ENCODE measurements at regions not wholly inside any gene's neighbourhood (a gene's known extent, or its start where the extent isn't known, plus 50 kb on each side); places are given as distances from the start of the nearest gene placed in this dataset.

- Histone ChIP-seq H3K4me2 (ENCODE audit: control insufficient read depth, extremely low read depth, insufficient read depth, low read depth, low read length) (no peak overlapping the region), H3K4me3 (ENCODE audit: control insufficient read depth in 2 of 3, extremely low read depth in 1 of 3, insufficient read depth in 2 of 3, low read depth in 1 of 3, low read length in 3 of 3) (no peak overlapping the region), H3K36me3 (ENCODE audit: control insufficient read depth in 2 of 2, extremely low read depth in 1 of 2, insufficient read depth in 2 of 2, low read length in 2 of 2) (no peaks in the 10 kb centered on the region), H3K9me1 (ENCODE audit: control insufficient read depth, extremely low read depth, insufficient read depth, low read length) (no peaks in the 10 kb centered on the region), H3K9ac (ENCODE audit: control insufficient read depth, extremely low read depth, insufficient read depth, low read length) (no peak overlapping the region), H4K20me1 (ENCODE audit: control insufficient read depth, extremely low read depth, insufficient read depth, low read length) (no peaks in the 10 kb centered on the region), H3K27ac (ENCODE audit: control insufficient read depth, insufficient read depth, low read length) (no peak overlapping the region), H3K4me1 (ENCODE audit: control insufficient read depth, extremely low read depth, insufficient read depth, low read length) (no peaks in the 10 kb centered on the region), H3K27me3 (ENCODE audit: control insufficient read depth, extremely low read depth, insufficient read depth, low read length) (no peaks in the 10 kb centered on the region), H2AFZ (ENCODE audit: control insufficient read depth, low read length) (no peak overlapping the region), H3K9me3 (ENCODE audit: control insufficient read depth, low read depth, low read length) (no peaks in the 10 kb centered on the region), H3K79me2 (ENCODE audit: control insufficient read depth, insufficient read depth, low read length) (no peaks in the 10 kb centered on the region)
- dilution Hi-C loops (cut with MboI; ENCODE audit: extremely low pct_ligation_motif_present, low sequenced_read_pairs), result no loop called here
- no peak for DNase-seq (ENCODE audit: low read depth, low spot score)
- TF ChIP-seq CTCF (optimal IDR thresholded peaks at IDR 0.05 in 1 of 3, IDR thresholded peaks at IDR 0.05 in 1 of 3, conservative IDR thresholded peaks at IDR 0.05 in 1 of 3; ENCODE audit: extremely low read depth in 1 of 3, insufficient read depth in 2 of 3, low read length in 3 of 3), result no peak
- no peak for TF ChIP-seq EZH2 (IDR thresholded peaks at IDR 0.05; ENCODE audit: low read length)
- FAIRE-seq, result no peak
These were observed 760.7 kb upstream of the PCDH9 start for GRCh38 chr13:67990868-67991267.

GRCh38 chr13:67986234-67986633 is 756.1 kb upstream of the PCDH9 start:
- FAIRE-seq, result no peak
- dilution Hi-C loops (cut with MboI; ENCODE audit: extremely low pct_ligation_motif_present, low sequenced_read_pairs), result no loop called here

More at GRCh38 chr13:67986234-67986633, 756.1 kb upstream of the PCDH9 start:
- Histone ChIP-seq H3K9me3 (ENCODE audit: control insufficient read depth, low read depth, low read length) (no peaks in the 10 kb centered on the region), H3K4me2 (ENCODE audit: control insufficient read depth, extremely low read depth, insufficient read depth, low read depth, low read length) (no peak overlapping the region), H3K9me1 (ENCODE audit: control insufficient read depth, extremely low read depth, insufficient read depth, low read length) (no peaks in the 10 kb centered on the region), H4K20me1 (ENCODE audit: control insufficient read depth, extremely low read depth, insufficient read depth, low read length) (no peaks in the 10 kb centered on the region), H3K9ac (ENCODE audit: control insufficient read depth, extremely low read depth, insufficient read depth, low read length) (no peak overlapping the region), H2AFZ (ENCODE audit: control insufficient read depth, low read length) (no peak overlapping the region), H3K27me3 (ENCODE audit: control insufficient read depth, extremely low read depth, insufficient read depth, low read length) (no peaks in the 10 kb centered on the region), H3K4me1 (ENCODE audit: control insufficient read depth, extremely low read depth, insufficient read depth, low read length) (no peaks in the 10 kb centered on the region), H3K79me2 (ENCODE audit: control insufficient read depth, insufficient read depth, low read length) (no peaks in the 10 kb centered on the region), H3K27ac (ENCODE audit: control insufficient read depth, insufficient read depth, low read length) (no peak overlapping the region), H3K4me3 (ENCODE audit: control insufficient read depth in 2 of 3, extremely low read depth in 1 of 3, insufficient read depth in 2 of 3, low read depth in 1 of 3, low read length in 3 of 3) (no peak overlapping the region), H3K36me3 (ENCODE audit: control insufficient read depth in 2 of 2, extremely low read depth in 1 of 2, insufficient read depth in 2 of 2, low read length in 2 of 2) (no peaks in the 10 kb centered on the region)
- DNase-seq (ENCODE audit: low read depth, low spot score), result no peak
- TF ChIP-seq EZH2 (IDR thresholded peaks at IDR 0.05; ENCODE audit: low read length) (no peak), CTCF (optimal IDR thresholded peaks at IDR 0.05 in 1 of 3, IDR thresholded peaks at IDR 0.05 in 1 of 3, conservative IDR thresholded peaks at IDR 0.05 in 1 of 3; ENCODE audit: extremely low read depth in 1 of 3, insufficient read depth in 2 of 3, low read length in 3 of 3) (no peak)

Measured in keratinocyte (primary cell).